Activated CD4-positive, alpha-beta T cell treated with anti-CD3 and anti-CD28 coated beads, Interleukin-2, amount 10 ng/mL, durations not matched to agents 24 days and 14 days (primary cell): ENCODE measurements at regions not wholly inside any gene's neighbourhood (a gene's known extent, or its start where the extent isn't known, plus 50 kb on each side); places are given as distances from the start of the nearest gene placed in this dataset.
"Not testable (repeated sequence)": the region's sequence is repeated elsewhere in the genome, so short reads cannot be mapped to it uniquely, and the experiment has no call there.

Experiments used
- DNase-seq: peaks from one replicate; pipeline ENCODE4 v3.0.0; 2022
- H3K27ac Mint-ChIP-seq: one replicate; pipeline ENCODE4 v1.8.0; 2022; ENCODE audit warnings: mild to moderate bottlenecking, mixed read lengths
- H3K27me3 Mint-ChIP-seq: one replicate; pipeline ENCODE4 v1.8.0; 2022; ENCODE audit warnings: mixed read lengths
- H3K36me3 Mint-ChIP-seq: one replicate; pipeline ENCODE4 v1.8.0; 2022; ENCODE audit warnings: low read depth, mild to moderate bottlenecking, mixed read lengths
- H3K4me1 Mint-ChIP-seq: one replicate; pipeline ENCODE4 v1.8.0; 2021; ENCODE audit warnings: mixed read lengths
- H3K4me3 Mint-ChIP-seq: one replicate; pipeline ENCODE4 v1.8.0; 2022; ENCODE audit warnings: mild to moderate bottlenecking, moderate library complexity, mixed read lengths
- H3K9me3 Mint-ChIP-seq: one replicate; pipeline ENCODE4 v1.8.0; 2021; ENCODE audit warnings: mixed read lengths
- intact Hi-C: fragments of 100-400 bp; cut with micrococcal nuclease; formaldehyde crosslinking; loops from one replicate; pipeline ENCODE4 v1.15.1; 2023

GRCh38 chr2:236772220-236772837 lies 202.7 kb downstream of the ACKR3 start:
- intact Hi-C loops, result no loop called here
- Mint-ChIP-seq H3K27me3 (no peaks in the 10 kb centered on the region), H3K36me3 (no peaks in the 10 kb centered on the region), H3K27ac (no peak overlapping the region), H3K4me1 (no peaks in the 10 kb centered on the region), H3K4me3 (no peak overlapping the region), H3K9me3 (no peaks in the 10 kb centered on the region)
- no peak for DNase-seq

- H3K27ac Mint-ChIP-seq, result no peak overlapping the region
These were observed 203.6 kb downstream of the ACKR3 start for GRCh38 chr2:236773206-236773605.

GRCh38 chr2:236774171-236774570 lies 204.5 kb downstream of the ACKR3 start:
- Mint-ChIP-seq H3K4me1 (no peaks in the 10 kb centered on the region), H3K9me3 (no peaks in the 10 kb centered on the region), H3K27me3 (no peaks in the 10 kb centered on the region), H3K36me3 (no peaks in the 10 kb centered on the region), H3K4me3 (no peak overlapping the region), H3K27ac (no peak overlapping the region)
- intact Hi-C loops, result no loop called here
- no peak for DNase-seq

More at GRCh38 chr2:236773206-236773605, 203.6 kb downstream of the ACKR3 start:
- H3K4me3 Mint-ChIP-seq, result no peak overlapping the region
- no peaks in the 10 kb centered on the region for H3K4me1 Mint-ChIP-seq
- no peaks in the 10 kb centered on the region for H3K27me3 Mint-ChIP-seq
- DNase-seq, result no peak
- intact Hi-C loops, result no loop called here
- no peaks in the 10 kb centered on the region for H3K36me3 Mint-ChIP-seq
- no peaks in the 10 kb centered on the region for H3K9me3 Mint-ChIP-seq

- no peak overlapping the region for H3K4me3 Mint-ChIP-seq
- H3K27ac Mint-ChIP-seq, result no peak overlapping the region
- no peaks in the 10 kb centered on the region for H3K27me3 Mint-ChIP-seq
- no peaks in the 10 kb centered on the region for H3K4me1 Mint-ChIP-seq
- H3K36me3 Mint-ChIP-seq, result no peaks in the 10 kb centered on the region
- H3K9me3 Mint-ChIP-seq, result no peaks in the 10 kb centered on the region
- DNase-seq, result no peak
- intact Hi-C loops, result no loop called here
These were observed 205.9 kb downstream of the ACKR3 start for GRCh38 chr2:236775511-236775910.

- no peaks in the 10 kb centered on the region for H3K9me3 Mint-ChIP-seq
- no peak for DNase-seq
- H3K27ac Mint-ChIP-seq, result no peak overlapping the region
- H3K4me1 Mint-ChIP-seq, result no peaks in the 10 kb centered on the region
- intact Hi-C loops, result no loop called here
- H3K4me3 Mint-ChIP-seq, result no peak overlapping the region
- H3K27me3 Mint-ChIP-seq, result no peaks in the 10 kb centered on the region
- H3K36me3 Mint-ChIP-seq, result no peaks in the 10 kb centered on the region
These were observed 206.6 kb downstream of the ACKR3 start for GRCh38 chr2:236776206-236776605.

- no peak for DNase-seq
- Mint-ChIP-seq H3K27me3 (no peaks in the 10 kb centered on the region), H3K36me3 (no peaks in the 10 kb centered on the region), H3K9me3 (no peaks in the 10 kb centered on the region), H3K4me1 (no peaks in the 10 kb centered on the region), H3K4me3 (no peak overlapping the region), H3K27ac (no peak overlapping the region)
- intact Hi-C loops, result no loop called here
These were observed 207.1 kb downstream of the ACKR3 start for GRCh38 chr2:236776695-236777251.

GRCh38 chr2:236777408-236777807 lies 207.8 kb downstream of the ACKR3 start:
- intact Hi-C loops, result no loop called here
- Mint-ChIP-seq H3K4me1 (no peaks in the 10 kb centered on the region), H3K4me3 (no peak overlapping the region), H3K9me3 (no peaks in the 10 kb centered on the region), H3K27me3 (no peaks in the 10 kb centered on the region), H3K27ac (no peak overlapping the region), H3K36me3 (no peaks in the 10 kb centered on the region)
- DNase-seq, result no peak

GRCh38 chr2:236781933-236782816 lies 212.6 kb downstream of the ACKR3 start:
- Mint-ChIP-seq H3K27ac (no peak overlapping the region), H3K27me3 (peaks cover 3% of the 10 kb centered on the region), H3K4me3 (no peak overlapping the region), H3K9me3 (no peaks in the 10 kb centered on the region), H3K36me3 (no peaks in the 10 kb centered on the region), H3K4me1 (no peaks in the 10 kb centered on the region)
- no peak for DNase-seq
- intact Hi-C loops, result no loop called here

GRCh38 chr2:236782938-236783337 lies 213.3 kb downstream of the ACKR3 start:
- peaks cover 3% of the 10 kb centered on the region for H3K27me3 Mint-ChIP-seq
- DNase-seq, result no peak
- H3K4me3 Mint-ChIP-seq, result no peak overlapping the region
- intact Hi-C loops, result no loop called here
- no peaks in the 10 kb centered on the region for H3K36me3 Mint-ChIP-seq
- no peaks in the 10 kb centered on the region for H3K4me1 Mint-ChIP-seq
- H3K9me3 Mint-ChIP-seq, result no peaks in the 10 kb centered on the region
- no peak overlapping the region for H3K27ac Mint-ChIP-seq

GRCh38 chr2:236783417-236784020 lies 213.9 kb downstream of the ACKR3 start:
- Mint-ChIP-seq H3K4me3 (no peak overlapping the region), H3K27ac (peak overlapping the region; percentile 22), H3K36me3 (no peaks in the 10 kb centered on the region), H3K27me3 (peaks cover 3% of the 10 kb centered on the region), H3K9me3 (no peaks in the 10 kb centered on the region), H3K4me1 (no peaks in the 10 kb centered on the region)
- intact Hi-C loops, result no loop called here
- DNase-seq, result no peak

GRCh38 chr2:236785611-236786057 lies 216.0 kb downstream of the ACKR3 start:
- Mint-ChIP-seq H3K36me3 (no peaks in the 10 kb centered on the region), H3K4me1 (no peaks in the 10 kb centered on the region), H3K27ac (no peak overlapping the region), H3K27me3 (peaks cover 3% of the 10 kb centered on the region), H3K9me3 (no peaks in the 10 kb centered on the region), H3K4me3 (no peak overlapping the region)
- intact Hi-C loops, result no loop called here
- DNase-seq, result no peak

GRCh38 chr2:236786751-236787150 lies 217.1 kb downstream of the ACKR3 start:
- H3K4me1 Mint-ChIP-seq, result no peaks in the 10 kb centered on the region
- peaks cover 7% of the 10 kb centered on the region for H3K27me3 Mint-ChIP-seq
- no peaks in the 10 kb centered on the region for H3K9me3 Mint-ChIP-seq
- DNase-seq, result no peak
- no peak overlapping the region for H3K27ac Mint-ChIP-seq
- H3K36me3 Mint-ChIP-seq, result no peaks in the 10 kb centered on the region
- intact Hi-C loops, result no loop called here
- H3K4me3 Mint-ChIP-seq, result no peak overlapping the region

GRCh38 chr2:236787376-236787775 lies 217.8 kb downstream of the ACKR3 start:
- not testable (repeated sequence) for H3K9me3 Mint-ChIP-seq

GRCh38 chr2:236787885-236788284 lies 218.3 kb downstream of the ACKR3 start:
- Mint-ChIP-seq H3K4me1 (no peaks in the 10 kb centered on the region), H3K27ac (no peak overlapping the region), H3K9me3 (no peaks in the 10 kb centered on the region), H3K36me3 (no peaks in the 10 kb centered on the region), H3K4me3 (no peak overlapping the region), H3K27me3 (peaks cover 7% of the 10 kb centered on the region)
- DNase-seq, result no peak
- intact Hi-C loops, result no loop called here

More at GRCh38 chr2:236787376-236787775, 217.8 kb downstream of the ACKR3 start:
- DNase-seq, H3K27ac Mint-ChIP-seq, H3K36me3 Mint-ChIP-seq, H3K4me1 Mint-ChIP-seq, intact Hi-C loops, H3K27me3 Mint-ChIP-seq, H3K4me3 Mint-ChIP-seq: not testable (repeated sequence)
